GM21576 (cell line): ENCODE measurements at regions not wholly inside any gene's neighbourhood (a gene's known extent, or its start where the extent isn't known, plus 50 kb on each side); places are given as distances from the start of the nearest gene placed in this dataset.

ENCODE experiments used
- ATAC-seq: cut with Tn5 transposase; IDR thresholded peaks from one replicate; pipeline ENCODE4 v1.9.1; 2021; ENCODE audit warnings: mild to moderate bottlenecking, moderate library complexity; ENCODE audit not compliant: unreplicated experiment

DNA sequence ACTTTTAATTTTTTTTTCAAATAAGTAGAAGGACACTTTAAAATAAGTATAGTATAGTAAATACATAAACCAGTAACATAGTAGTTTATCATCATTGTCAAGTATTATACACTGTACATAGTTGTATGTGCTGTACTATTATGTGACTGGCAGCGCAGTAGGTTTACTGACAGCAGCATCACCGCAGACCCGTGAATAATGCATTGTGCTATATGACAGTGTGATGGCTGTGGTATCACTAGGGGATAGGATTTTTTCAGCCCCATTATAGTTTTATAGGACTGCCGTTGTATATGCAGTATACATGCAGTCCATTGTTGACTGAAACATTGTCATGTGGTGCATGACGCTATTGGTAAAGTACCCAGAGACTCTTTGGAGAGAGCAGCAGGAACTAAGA lies 306.5 kb downstream of the SQOR start:
- no peak for ATAC-seq

DNA sequence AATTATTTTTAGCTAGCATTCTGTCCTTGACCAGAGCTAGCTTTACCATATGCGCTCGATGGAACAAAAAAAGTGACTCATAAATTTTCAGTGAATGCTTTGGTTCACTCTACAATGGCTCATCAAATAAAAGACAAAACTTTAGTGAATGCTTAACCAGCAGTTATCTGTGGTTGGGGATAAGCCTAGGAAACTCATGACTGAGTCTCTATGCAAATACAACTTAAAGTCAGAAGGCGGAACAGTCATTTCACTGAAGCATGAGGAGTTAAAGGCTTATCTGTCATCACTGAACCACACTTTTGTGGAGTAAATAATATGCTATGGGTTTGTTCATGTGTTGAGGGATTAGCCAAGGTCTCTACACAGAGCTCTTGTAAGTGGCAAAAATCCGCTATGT lies 308.4 kb downstream of the SQOR start:
- no peak for ATAC-seq

DNA sequence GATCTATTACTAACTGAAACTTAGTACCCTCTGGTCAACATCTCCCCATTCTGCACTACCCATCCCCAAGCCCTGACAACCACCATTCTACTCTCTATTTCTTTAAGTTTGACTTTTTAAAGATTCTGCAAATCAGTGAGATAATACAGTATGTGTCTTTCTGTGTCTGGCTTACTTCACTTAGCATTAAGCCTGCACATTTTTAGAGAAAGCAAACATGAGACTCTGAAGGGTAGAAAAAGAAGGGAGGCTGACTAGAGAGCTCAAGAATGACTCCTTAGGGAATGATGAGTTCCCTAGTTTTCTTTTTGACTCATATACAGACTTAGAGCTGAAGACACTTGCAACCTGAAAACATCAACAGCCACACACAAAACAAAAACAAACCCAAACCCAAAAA lies 311.3 kb downstream of the SQOR start:
- ATAC-seq, result no peak

DNA sequence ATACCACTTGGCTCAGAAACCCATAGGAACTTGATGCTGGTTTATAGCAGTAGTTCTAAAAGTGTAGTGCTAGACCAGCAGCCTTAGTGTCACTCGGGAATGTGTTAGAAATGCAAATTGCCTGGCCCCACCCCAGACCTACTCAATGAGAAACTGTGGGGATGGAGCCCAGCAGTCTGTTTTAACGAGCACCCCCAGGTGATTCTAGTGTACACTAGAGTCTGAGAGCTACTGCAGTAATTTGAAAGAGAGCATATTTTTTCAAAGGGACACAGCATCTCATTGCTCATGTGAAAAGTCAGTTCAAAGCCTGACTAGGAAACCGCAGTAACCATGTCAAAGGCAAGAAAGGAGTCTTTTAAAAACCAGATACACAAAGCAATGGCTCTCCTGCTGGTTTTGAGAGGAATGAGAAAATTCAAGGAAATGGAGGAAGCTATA lies 313.4 kb downstream of the SQOR start:
- ATAC-seq, result no peak

DNA sequence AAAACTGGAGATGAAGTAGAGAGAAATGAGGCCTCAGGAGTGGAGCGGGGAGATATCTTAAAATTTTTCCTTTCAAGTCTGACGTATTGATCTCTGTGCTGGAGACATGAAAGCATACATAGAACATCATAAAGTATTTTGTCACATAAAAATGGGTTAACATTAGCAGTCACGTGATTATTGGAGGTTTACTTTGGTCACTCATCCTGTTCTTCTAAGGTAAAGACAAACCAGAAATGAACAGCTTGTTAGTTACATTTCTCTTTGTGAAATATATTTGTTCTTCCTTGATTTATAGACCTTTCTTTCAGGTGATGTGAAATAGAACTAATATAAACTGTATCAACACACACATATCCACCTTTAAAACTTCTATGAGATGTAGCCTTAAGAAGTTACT lies 324.1 kb downstream of the SQOR start:
- ATAC-seq, result no peak

DNA sequence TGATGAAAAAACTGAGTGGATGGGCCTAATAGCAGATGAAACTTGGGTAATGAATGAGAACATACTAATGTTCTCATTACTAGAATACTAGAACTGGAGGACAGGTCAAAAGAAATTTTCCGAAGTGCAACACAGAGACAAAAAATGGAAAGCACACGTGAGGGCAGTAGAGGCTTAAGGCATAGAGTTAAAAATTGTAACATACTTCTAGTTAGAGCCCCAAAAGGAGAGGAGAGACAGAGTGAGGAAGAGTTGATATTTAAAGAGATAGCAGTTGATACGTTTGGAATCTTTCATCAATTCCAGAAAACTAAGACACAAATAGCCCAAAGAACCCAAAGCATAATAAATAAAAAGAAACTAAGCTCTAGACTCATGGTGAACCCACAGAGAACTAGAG lies 327.9 kb downstream of the SQOR start:
- no peak for ATAC-seq

DNA sequence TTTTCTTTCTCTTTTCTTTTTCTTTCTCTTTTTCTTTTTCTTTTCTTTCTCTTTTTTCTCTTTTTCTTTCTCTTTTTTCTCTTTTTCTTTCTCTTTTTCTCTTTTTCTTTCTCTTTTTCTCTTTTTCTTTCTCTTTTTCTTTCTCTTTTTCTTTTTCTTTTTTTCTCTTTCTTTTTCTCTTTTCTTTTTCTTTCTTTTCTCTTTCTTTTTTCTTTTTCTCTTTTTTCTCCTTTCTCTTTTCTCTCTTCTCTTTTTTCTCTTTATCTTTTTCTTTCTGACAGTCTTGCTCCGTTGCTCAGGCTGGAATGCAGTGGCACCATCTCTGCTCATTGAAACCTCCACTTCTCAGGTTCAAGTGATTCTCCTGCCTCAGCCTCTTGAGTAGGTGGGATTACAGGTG lies 335.7 kb downstream of the SQOR start:
- no peak for ATAC-seq

DNA sequence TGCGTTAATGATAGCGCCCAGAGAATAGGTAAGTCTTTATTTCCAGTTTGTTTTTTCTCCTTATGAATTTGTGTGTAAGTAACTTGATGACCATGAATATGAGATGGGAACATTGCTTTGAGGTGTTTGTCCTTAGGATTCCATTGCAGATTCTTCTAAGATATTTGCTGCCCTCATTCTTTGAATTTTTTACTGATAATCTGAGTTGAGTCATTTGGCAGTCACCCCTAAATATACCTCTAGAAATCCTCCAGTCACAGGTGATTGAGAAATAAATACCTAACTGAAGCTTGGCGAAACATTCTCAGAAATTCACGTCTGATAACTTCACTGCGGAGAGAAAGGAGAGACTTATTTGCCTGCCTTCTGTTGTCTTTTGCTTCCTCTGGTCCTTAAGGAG lies 345.5 kb downstream of the SQOR start:
- no peak for ATAC-seq

DNA sequence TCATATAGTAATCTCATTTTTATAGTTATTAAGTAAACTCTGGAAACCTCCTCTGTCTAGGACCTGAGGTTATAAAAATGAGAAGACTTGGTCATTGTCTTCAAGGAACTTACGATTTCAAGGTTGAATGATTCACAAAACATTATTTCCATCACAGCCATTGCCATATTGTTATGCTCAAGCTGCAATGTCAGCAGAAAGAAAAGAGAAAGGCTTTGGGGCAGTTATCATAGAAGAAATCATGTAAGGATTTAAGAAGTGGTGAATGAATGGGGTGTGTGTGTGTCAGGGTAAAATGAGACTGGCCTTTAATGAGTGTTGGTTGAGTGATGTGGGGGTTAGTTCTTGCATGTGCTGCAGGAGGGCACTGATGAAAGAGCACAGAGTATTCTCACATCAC lies 346.8 kb downstream of the SQOR start:
- no peak for ATAC-seq

DNA sequence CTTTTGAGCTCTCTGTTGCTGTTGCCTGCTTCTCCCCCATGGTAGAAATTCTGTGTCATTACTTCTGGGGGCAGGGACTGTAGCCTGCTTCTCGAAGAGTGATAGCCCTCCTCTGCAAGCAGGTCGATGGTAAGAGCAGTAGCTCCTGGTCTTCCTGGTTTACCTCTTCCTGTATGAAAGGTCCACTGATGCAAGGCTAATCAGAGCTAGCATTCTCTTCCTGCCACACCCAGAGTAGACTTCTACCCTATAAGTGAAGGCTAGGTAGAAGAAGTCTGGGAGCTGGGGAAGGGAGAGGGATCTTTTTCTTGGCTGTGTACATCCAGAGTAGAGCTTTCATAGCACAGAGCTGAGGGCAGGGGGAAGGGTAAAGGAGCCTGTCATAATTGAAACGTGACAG lies 357.0 kb downstream of the SQOR start:
- ATAC-seq, result no peak

DNA sequence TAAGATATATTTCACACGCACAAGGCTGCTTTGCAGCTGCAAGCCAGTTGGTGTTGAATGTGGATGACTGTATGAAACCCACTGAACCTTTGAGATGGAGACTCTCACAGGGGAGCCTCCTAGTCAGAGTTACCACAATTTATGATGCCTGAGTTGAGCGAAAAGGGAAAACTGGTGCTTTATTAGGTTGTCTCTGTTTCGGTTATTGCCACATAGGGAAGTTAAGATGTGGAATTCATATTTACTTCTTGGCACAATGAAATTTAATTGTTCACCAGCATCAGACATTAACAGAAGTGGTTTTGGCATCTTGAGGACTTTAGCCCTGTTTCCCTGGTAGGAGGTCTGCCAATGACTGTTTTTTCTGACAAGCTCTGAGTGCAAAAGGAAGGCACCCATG lies 358.2 kb downstream of the SQOR start:
- ATAC-seq, result no peak

DNA sequence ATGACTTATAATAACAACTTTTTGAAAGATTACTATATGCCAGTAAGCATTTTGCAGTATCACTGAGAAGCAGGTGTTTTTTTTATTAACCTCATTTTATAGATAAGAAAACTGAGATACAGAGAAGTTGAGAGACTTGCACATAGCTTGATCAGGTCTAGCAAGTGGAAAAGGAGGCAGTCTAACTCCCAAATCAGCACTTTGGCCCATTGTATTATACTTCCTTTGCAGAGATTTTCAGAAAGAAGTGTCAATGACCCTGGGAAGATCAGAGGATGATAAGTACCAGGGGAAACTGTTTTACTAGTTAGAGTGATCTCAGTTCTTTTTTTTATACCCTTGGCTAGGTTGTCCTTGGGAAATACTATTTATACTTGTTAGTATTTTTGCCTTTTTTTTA lies 358.7 kb downstream of the SQOR start:
- no peak for ATAC-seq

DNA sequence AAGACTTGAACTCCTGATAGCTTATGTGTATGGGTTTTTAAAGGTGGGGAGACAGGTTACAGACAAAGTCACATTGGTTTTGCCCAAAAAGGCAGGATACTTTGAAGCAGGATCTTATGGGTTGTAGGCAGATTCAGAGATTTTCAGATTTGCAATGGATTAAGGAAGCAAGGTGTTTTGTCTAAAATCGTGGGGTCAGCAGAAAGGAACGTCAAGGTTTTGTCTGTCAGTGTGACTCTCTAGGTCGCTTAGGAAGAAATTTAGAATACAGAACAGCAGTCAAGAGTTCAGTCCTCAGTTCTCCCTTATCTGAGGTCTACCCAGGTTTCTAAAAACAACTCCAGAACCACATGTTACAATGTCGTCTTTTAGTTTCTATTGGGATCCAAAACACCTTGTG lies 361.0 kb downstream of the SQOR start:
- no peak for ATAC-seq

DNA sequence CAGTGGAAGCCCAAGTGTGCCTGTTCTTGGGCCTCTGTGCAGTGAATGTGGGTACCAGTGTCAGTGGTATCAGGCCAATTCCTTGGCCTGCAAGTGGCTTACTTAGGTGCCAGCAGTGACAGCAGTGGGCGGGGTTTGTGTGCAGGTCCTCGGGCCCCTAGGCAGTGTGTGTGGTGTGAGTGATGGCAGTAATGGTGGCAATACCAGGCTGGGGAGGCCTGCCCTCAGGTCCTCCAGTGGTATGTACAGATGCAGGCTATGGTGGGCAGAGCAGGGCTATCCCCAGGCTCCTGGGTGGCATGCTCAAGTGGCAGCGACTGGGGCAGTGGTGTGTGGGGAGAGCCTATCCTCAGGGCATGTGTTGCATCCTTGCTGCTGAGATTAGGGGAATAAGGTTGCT lies 379.7 kb downstream of the SQOR start:
- ATAC-seq, result no peak

DNA sequence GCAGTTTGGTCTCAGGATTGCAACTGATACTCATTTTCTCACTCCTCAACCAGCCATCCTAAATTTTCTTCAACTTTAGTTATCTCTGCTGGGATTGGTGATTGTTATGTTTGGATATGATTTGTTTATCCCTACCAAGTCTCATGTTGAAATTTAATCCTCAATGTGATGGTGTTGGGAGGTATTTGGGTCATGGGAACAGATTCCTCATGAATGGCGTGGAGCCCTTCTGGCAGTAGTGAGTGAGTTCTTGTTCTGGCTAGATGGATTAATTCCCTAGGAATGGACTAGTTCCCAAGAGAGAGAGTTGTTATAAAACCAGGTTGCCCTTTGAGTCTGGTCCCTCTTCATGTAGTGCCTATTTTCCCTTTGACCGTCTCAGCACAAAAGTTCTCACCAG lies 399.9 kb downstream of the SQOR start:
- no peak for ATAC-seq

DNA sequence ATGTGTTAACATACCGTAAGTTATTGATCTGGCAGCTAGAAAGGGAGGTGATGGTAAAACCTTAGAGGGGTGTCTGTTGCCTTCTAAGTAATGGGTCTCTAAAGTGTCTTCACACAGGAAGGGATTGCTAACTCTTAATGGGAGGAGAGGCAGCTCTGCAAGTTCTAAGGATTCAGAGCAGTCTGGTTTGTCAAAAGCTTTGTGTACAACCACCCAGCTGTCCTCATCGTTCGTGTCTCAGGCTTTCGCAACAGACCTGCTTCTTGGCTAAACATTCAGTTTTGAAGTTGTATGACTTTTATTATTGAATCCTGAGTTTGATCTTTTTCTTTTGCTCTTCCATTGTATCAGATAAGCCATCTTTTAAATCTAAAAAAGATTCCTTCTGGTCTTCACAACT lies 404.9 kb downstream of the SQOR start:
- ATAC-seq, result no peak

DNA sequence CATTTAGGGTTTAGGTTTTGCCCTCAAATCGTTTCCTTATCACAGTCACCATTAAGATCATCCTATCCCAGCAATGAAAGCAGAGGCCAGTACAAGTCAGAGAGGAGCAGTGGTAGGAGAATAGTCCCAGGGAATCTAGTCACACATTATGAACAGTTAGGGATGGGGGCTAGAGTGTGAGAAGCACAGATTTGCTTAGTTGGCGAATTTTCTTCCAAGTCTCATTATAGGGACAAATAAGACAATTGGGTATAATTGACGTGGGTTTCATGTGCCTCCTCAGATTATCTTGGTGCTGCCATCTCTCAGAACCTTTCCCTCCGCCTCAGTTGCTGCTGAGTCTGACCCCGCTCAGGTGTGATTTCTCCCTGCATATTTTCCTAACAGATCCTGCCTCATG lies 407.1 kb downstream of the SQOR start:
- ATAC-seq, result no peak

DNA sequence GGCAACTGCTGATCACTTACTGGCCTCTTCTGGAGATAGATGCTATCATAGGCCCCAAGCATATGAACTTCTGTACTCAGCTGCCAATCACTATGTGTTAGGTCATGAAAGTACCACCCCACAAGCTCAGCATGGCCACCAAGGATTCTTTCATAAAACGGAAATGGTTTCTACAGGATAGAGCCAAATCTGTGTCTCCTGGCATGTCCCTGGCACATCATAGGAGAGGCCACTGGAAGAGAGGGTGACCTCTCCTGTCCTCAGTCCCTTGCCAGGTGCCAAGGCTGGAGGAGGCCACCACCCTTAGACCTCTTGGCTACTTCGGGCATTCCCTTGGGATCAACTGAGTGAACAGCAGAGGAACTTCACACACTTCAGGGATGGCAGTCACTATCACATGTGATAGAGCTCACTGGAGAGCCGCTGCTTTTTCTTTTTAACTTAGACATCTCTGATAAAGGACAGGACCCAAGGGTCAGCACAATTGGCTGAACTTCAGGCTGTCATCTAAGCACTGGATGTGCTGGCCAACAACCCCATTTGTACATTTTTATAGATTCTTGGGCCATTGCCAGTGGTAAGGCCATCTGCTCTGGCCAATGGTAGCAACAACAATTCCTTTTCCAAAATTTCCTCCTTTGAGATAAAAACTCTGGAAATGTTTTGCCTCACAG lies 425.2 kb downstream of the SQOR start:
- ATAC-seq, result no peak

DNA sequence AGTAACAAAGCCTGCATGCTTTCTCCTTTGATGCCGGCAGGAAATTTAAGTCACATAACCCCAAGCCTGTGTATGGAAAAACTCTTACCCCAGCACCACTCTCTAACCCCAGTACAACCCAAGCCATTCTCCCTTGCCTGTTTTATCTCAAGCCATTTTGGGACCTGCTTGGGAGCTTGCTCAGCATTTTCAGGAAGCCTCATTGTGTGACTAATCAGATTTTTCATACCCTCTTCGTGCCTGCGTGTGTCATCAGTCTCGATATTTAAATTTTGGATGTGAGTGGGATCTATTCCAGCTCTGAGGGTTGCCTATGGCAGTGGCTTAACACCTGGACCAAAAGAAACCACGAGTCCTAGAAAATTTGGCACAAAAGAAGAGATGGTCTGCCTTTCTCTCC lies 426.2 kb downstream of the SQOR start:
- no peak for ATAC-seq

DNA sequence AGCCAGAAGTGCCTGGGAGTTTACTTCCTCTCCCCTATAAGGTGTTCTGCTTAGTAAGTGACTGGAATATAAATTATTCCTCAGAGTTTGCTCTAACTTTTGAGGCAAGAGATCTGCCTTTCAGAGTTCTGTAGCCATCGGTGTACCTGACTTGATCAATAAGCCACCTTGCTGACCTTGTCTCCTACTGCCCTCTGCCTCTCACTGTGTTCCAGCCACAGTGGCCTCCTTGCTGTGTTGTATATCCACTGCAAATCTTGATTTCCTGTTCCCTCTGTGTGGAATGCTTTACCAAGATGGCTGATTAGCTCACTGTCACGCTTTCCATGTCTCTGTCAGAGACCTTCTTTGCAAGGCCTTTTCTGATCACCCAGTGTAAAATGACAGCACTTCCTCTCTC lies 442.4 kb downstream of the SQOR start:
- no peak for ATAC-seq

DNA sequence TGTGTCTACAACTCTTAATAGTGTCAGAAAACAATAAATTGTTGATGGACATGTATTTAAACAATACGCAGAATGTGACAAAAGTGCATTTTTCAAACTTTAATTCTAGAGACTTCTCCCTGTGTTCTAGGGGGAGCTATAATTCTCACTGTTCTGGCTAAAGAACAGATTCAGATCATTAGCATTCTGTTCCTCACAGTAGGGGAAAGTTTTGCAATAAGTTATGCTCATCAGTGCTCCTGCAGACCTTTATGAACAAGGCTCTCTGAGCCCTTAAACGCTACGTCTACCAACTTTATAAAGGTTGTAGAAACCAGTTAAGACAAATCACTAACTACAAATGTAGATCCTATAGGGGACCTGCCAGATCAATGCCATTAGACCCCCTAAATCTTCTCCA lies 444.2 kb downstream of the SQOR start:
- ATAC-seq, result no peak

DNA sequence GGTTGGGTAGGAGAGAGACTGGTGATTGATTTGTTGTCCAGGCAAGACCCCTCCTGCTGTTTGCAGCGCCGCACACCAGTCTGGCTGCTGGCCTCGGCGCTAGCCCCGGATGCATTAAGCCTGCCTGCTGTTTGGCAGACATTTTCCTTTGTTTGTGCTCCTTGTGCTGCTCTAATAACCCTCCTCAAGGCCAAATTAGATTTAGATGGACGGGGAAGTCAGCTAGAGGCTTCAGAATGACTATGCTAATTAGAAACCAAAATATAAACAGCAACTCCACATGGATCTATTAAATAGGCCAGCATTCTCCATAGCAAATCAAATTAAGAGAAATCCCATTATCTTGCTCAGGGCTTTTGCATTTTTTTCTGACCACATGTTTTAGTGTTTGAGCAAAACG lies 445.2 kb downstream of the SQOR start:
- ATAC-seq, result no peak
